Muscle of leg (tissue), 3 donors: ENCODE measurements at regions not wholly inside any gene's neighbourhood (a gene's known extent, or its start where the extent isn't known, plus 50 kb on each side); places are given as distances from the start of the nearest gene placed in this dataset.

Experiments used
- DNase-seq: peaks from one replicate; pipeline ENCODE4 v3.0.0; 2013
- H3K27ac ChIP-seq: one replicate; pipeline ENCODE4 v1.5.1; 2013; ENCODE audit warnings: mild to moderate bottlenecking, low read length, control low read depth
- H3K27me3 ChIP-seq: one replicate; pipeline ENCODE4 v1.6.1; 2013; ENCODE audit warnings: low read length; ENCODE audit not compliant: control insufficient read depth, insufficient read depth
- H3K36me3 ChIP-seq: one replicate; pipeline ENCODE4 v1.6.1; 2013; ENCODE audit warnings: low read length; ENCODE audit not compliant: control insufficient read depth, insufficient read depth
- H3K4me1 ChIP-seq: one replicate; pipeline ENCODE4 v1.6.1; 2013; ENCODE audit warnings: low read length; ENCODE audit not compliant: control insufficient read depth, insufficient read depth
- H3K4me3 ChIP-seq: one replicate; pipeline ENCODE4 v1.5.1; 2013; ENCODE audit warnings: low read length, control low read depth
- H3K9me3 ChIP-seq: replicated peaks from 2 replicates; pipeline ENCODE4 v1.6.1; 2013; ENCODE audit warnings: low read depth, low read length; ENCODE audit not compliant: control insufficient read depth
- WGBS: methylation state at CpG from one replicate; pipeline ENCODE4 v1.1.5; 2013; ENCODE audit warnings: missing lambda C conversion rate; ENCODE audit not compliant: insufficient coverage; 5-methylcytosine and 5-hydroxymethylcytosine counted together

- peaks cover 2% of the 10 kb centered on the region for H3K4me1 ChIP-seq
- no peak for DNase-seq
- H3K9me3 ChIP-seq = peaks cover 7% of the 10 kb centered on the region
- 85% methylated on average over 4 of the region's 4 CpGs for WGBS
- no peaks in the 10 kb centered on the region for H3K36me3 ChIP-seq
- H3K27me3 ChIP-seq = no peaks in the 10 kb centered on the region
- no peak overlapping the region for H3K27ac ChIP-seq
- no peak overlapping the region for H3K4me3 ChIP-seq
Observed at GRCh38 chr16:64381979-64382378, 739.9 kb downstream of the CDH11 start.

GRCh38 chr16:64380751-64381150, 741.1 kb downstream of the CDH11 start:
- H3K27ac ChIP-seq = no peak overlapping the region
- H3K4me3 ChIP-seq = no peak overlapping the region
- 33% methylated on average over 2 of the region's 3 CpGs for WGBS
- no peak for DNase-seq
- H3K36me3 ChIP-seq = no peaks in the 10 kb centered on the region
- H3K4me1 ChIP-seq = peaks cover 2% of the 10 kb centered on the region
- no peaks in the 10 kb centered on the region for H3K27me3 ChIP-seq
- H3K9me3 ChIP-seq = peaks cover 7% of the 10 kb centered on the region

GRCh38 chr16:64375391-64375980, 746.4 kb downstream of the CDH11 start:
- peak; percentile 41 for DNase-seq
- H3K4me3 ChIP-seq = no peak overlapping the region
- H3K4me1 ChIP-seq = no peaks in the 10 kb centered on the region
- no peak overlapping the region for H3K27ac ChIP-seq
- no peaks in the 10 kb centered on the region for H3K27me3 ChIP-seq
- H3K9me3 ChIP-seq = no peaks in the 10 kb centered on the region
- no peaks in the 10 kb centered on the region for H3K36me3 ChIP-seq
- 25% methylated on average over 1 of the region's 3 CpGs for WGBS

GRCh38 chr16:64370112-64370511, 751.8 kb downstream of the CDH11 start:
- Histone ChIP-seq H3K4me1 (no peaks in the 10 kb centered on the region), H3K27me3 (no peaks in the 10 kb centered on the region), H3K36me3 (no peaks in the 10 kb centered on the region), H3K27ac (no peak overlapping the region), H3K4me3 (no peak overlapping the region), H3K9me3 (no peaks in the 10 kb centered on the region)
- WGBS = no CpG with 5 or more reads among the region's 1 CpG
- no peak for DNase-seq

- Histone ChIP-seq H3K27ac (no peak overlapping the region), H3K27me3 (no peaks in the 10 kb centered on the region), H3K9me3 (no peaks in the 10 kb centered on the region), H3K4me1 (no peaks in the 10 kb centered on the region), H3K36me3 (no peaks in the 10 kb centered on the region), H3K4me3 (no peak overlapping the region)
- no peak for DNase-seq
- WGBS = no CpG with 5 or more reads among the region's 2 CpGs
Observed at GRCh38 chr16:64365448-64365931, 756.4 kb downstream of the CDH11 start.

GRCh38 chr16:64364894-64365293, 757.0 kb downstream of the CDH11 start:
- DNase-seq = no peak
- Histone ChIP-seq H3K9me3 (no peaks in the 10 kb centered on the region), H3K36me3 (no peaks in the 10 kb centered on the region), H3K4me1 (no peaks in the 10 kb centered on the region), H3K27ac (no peak overlapping the region), H3K27me3 (no peaks in the 10 kb centered on the region), H3K4me3 (no peak overlapping the region)

- no peaks in the 10 kb centered on the region for H3K27me3 ChIP-seq
- no peak overlapping the region for H3K27ac ChIP-seq
- no CpG with 5 or more reads among the region's 1 CpG for whole genome bisulfite sequencing
- H3K4me1 ChIP-seq = no peaks in the 10 kb centered on the region
- H3K4me3 ChIP-seq = no peak overlapping the region
- DNase-seq = peak; percentile 28
- no peaks in the 10 kb centered on the region for H3K36me3 ChIP-seq
- no peaks in the 10 kb centered on the region for H3K9me3 ChIP-seq
Observed at GRCh38 chr16:64364416-64364815, 757.4 kb downstream of the CDH11 start.

- Histone ChIP-seq H3K9me3 (no peaks in the 10 kb centered on the region), H3K4me1 (no peaks in the 10 kb centered on the region), H3K4me3 (no peak overlapping the region), H3K27ac (no peak overlapping the region), H3K36me3 (no peaks in the 10 kb centered on the region), H3K27me3 (no peaks in the 10 kb centered on the region)
- WGBS = 92% methylated on average over 1 of the region's 2 CpGs
- DNase-seq = no peak
Observed at GRCh38 chr16:64364016-64364415, 757.8 kb downstream of the CDH11 start.

GRCh38 chr16:64363039-64363438, 758.8 kb downstream of the CDH11 start:
- Histone ChIP-seq H3K4me3 (no peak overlapping the region), H3K4me1 (no peaks in the 10 kb centered on the region), H3K9me3 (no peaks in the 10 kb centered on the region), H3K27ac (no peak overlapping the region), H3K36me3 (no peaks in the 10 kb centered on the region), H3K27me3 (no peaks in the 10 kb centered on the region)
- no CpG with 5 or more reads among the region's 2 CpGs for WGBS
- DNase-seq = peak; percentile 8

GRCh38 chr16:64362193-64362592, 759.7 kb downstream of the CDH11 start:
- H3K27me3 ChIP-seq = no peaks in the 10 kb centered on the region
- no peak overlapping the region for H3K4me3 ChIP-seq
- no peaks in the 10 kb centered on the region for H3K4me1 ChIP-seq
- DNase-seq = peak; percentile 7
- 100% methylated on average over 1 of the region's 2 CpGs for WGBS
- H3K36me3 ChIP-seq = no peaks in the 10 kb centered on the region
- H3K27ac ChIP-seq = no peak overlapping the region
- no peaks in the 10 kb centered on the region for H3K9me3 ChIP-seq

- H3K4me3 ChIP-seq = no peak overlapping the region
- DNase-seq = peak; percentile 75
- no peaks in the 10 kb centered on the region for H3K27me3 ChIP-seq
- H3K4me1 ChIP-seq = no peaks in the 10 kb centered on the region
- no peak overlapping the region for H3K27ac ChIP-seq
- H3K9me3 ChIP-seq = no peaks in the 10 kb centered on the region
- no peaks in the 10 kb centered on the region for H3K36me3 ChIP-seq
- WGBS = no CpG with 5 or more reads among the region's 2 CpGs
Observed at GRCh38 chr16:64361753-64362152, 760.1 kb downstream of the CDH11 start.
